LoVo (cell line): ENCODE measurements at regions not wholly inside any gene's neighbourhood (a gene's known extent, or its start where the extent isn't known, plus 50 kb on each side); places are given as distances from the start of the nearest gene placed in this dataset.
A peak's percentile ranks its signal among the peaks of the same experiment; 100 is the strongest.
"Not testable (repeated sequence)": the region's sequence is repeated elsewhere in the genome, so short reads cannot be mapped to it uniquely, and the experiment has no call there.

Experiments used
- DNase-seq: peaks from one replicate; pipeline ENCODE4 v3.0.0-alpha.2; 2016; ENCODE audit warnings: low spot score

DNA sequence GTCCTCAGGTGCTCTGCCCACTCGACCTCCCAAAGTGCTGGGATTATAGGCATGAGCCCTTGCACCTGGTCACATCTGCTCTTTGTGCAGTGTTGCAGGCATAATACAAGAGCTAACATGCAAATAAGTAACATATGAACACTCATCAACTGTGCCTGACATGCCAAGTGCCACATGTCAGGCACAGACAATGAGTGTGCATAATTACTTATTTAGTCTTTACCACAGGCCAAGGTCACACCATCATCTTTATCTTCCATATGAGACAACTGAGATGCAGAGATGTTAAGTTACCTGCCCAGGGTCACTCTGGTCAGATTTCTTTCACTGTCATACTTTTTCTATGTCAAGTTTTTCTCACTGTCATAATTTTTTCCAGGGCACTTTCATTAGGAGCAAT lies 126.1 kb downstream of the PPIAL4G start:
- DNase-seq = no peak

DNA sequence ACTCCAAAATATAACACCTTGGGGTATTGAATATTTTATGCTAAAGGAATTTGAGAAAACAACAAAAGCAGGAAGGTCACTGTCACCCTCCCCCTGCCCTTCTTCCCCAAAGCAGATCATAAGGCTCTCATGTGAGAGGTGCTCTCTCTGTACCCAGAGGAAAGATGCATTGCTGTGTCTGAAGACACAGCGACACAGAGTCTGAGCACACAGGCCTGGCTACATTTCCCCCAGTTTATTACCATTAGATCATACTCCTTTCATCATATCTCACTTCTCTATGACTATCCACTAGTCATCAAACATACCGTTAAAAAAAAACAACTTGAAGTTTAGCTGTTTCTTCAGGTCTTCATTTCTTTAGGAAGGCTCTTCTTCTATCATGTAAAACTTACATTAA lies 127.1 kb downstream of the PPIAL4G start:
- no peak for DNase-seq

GRCh38 chr1:148354913-148355308 lies 128.2 kb downstream of the PPIAL4G start:
- no peak for DNase-seq

DNA sequence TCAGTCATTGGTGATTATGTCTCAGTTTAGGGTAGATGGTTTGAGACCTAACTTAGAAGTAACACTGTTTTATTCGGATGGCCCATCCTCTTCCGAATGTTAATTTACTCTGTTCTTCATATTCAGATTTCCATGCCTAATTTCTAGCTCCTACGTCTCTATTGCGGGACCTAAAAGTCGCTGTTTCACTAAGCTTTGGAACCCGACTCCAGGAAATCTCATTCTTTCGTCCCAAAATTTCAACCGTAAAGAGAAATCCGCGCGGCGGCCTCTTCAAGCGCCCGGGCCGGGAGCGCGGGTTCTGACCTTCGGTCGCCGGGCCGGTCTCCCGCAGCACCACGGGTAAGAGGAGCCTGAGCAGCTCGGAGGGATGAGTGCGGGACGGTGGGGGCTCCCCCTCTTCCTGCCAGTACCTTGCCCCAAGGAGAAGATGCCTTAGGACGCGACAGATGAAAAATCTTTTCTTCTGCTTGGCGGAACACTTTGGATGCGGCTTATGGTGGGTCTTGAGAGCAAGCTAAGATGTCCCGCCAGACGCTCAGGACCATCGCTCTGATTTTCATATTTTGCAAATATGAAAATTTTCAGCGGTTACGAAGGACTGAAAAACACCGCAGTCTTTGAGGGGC lies 128.7 kb downstream of the PPIAL4G start:
- no peak for DNase-seq

DNA sequence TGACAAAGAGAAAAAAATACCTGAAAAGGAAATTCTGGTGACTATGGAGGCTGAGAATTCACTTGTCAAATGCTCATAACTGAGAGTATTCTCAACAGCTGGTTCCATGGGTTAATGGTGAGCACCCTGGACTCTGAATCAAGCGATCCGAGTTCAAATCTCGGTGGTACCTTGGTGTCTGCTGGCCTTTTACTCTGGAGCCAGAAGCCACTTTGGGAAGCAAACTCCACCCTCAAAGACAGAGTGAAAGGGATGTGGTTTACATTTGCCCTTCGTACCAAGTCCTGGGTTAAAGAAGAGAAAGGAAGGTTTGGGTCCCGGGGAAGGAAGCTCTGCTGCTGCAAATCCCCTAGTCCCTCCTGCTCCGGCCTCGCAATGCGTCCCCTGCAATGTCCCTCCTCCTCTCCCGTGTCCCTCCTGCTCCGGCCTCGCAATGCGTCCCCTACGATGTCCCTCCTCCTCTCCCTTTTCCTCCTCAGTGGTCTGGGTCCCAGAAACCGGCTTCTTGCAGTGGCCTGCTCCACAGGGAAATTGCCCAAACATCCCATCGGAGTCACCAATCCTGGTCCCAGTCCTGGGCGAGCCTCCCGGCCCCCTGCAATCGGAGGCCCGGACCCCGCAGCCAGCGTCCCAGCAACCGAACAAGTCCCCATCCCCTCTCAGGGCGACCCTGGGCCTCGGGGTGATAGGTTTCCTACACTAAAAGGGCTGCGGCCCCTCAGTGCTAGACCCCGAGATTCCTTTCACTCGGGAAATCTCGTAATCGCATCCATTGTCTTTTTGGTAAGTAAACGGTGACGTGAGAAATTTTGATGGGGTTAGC lies 129.4 kb downstream of the PPIAL4G start:
- DNase-seq = no peak

GRCh38 chr1:148352470-148353053 lies 130.5 kb downstream of the PPIAL4G start:
- no peak for DNase-seq

DNA sequence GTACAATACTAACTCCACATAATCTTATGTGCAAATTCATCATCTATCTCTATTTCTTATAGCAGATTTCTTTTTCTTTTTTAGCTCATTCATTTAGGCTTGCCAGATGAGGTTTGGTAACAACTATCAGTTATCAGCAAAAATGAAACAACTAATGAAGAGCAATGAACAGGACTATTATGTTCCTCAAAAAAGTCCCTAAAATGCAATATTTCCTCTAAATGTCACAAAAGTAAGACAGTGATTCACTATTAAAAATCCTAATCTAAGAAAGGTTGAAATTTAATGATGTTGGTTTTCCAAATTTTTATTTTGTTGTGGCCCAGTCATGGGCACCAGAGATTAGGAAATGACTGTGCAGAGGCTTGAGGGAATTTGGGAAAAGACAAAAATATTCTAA lies 135.3 kb downstream of the PPIAL4G start:
- no peak for DNase-seq

- DNase-seq = peak; percentile 17
These were observed 137.4 kb downstream of the PPIAL4G start for GRCh38 chr1:148345659-148346151.

GRCh38 chr1:148344651-148345050 lies 138.5 kb downstream of the PPIAL4G start:
- DNase-seq = not testable (repeated sequence)

- not testable (repeated sequence) for DNase-seq
These were observed 141.4 kb downstream of the PPIAL4G start for GRCh38 chr1:148341729-148342128.

DNA sequence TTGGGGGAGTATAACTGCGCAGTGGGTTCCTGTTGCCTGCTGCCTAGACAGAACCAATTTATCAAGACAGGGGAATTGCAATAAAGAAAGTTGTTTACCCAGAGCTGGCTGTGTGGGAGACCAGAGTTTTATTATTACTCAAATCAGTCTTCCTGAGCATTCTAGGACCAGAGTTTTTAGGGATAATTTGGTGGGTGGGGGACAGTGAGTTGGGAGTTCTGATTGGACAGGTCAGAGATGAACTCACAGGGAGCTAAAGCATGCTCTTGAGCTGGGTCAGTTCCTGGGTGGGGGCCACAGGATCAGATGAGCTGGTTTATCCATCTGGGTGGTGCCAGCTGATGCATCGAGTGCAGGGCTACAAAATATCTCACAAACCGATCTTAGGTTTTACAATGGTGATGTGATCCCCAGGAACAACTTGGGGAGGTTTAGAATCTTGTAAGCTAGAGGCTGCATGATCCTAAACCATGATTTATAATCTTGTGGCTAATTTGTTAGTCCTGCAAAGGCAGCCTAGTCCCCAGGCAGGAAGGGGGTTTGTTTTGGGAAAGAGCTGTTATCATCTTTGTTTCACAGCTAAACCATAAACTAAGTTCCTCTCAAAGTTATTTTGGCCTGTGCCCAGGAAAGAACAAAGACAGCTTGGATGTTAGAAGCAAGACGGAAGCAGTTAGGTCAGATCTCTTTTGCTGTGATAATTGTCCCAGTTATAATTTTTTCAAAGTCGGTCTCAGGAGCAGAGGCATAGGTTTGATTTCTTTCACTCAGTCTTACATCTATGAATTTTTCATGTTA lies 146.8 kb downstream of the PPIAL4G start:
- not testable (repeated sequence) for DNase-seq

- peak; percentile 89 for DNase-seq
These were observed 148.6 kb downstream of the PPIAL4G start for GRCh38 chr1:148334339-148335130.

DNA sequence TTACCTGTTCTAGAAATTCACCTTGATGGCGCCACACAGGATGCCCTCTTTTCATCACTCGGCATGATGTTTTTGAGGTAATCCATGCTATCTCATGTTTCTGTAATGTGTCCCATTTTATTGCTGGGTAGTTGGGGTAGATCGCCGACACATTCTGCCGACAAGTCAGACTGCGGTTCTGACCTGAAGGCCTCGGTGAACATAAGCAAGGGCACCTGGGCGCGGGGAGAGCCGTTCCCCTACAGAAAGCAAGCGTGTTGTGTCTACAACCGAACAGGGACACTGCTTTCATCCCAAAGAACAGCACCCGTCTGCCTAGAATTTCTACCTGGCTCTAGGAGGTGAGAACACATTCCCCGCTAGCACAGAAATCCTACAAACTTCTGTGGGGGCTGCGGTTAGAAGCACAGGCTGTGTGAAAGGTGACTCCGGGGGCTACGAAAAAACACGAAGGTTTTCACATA lies 149.2 kb downstream of the PPIAL4G start:
- DNase-seq = peak; percentile 12

DNA sequence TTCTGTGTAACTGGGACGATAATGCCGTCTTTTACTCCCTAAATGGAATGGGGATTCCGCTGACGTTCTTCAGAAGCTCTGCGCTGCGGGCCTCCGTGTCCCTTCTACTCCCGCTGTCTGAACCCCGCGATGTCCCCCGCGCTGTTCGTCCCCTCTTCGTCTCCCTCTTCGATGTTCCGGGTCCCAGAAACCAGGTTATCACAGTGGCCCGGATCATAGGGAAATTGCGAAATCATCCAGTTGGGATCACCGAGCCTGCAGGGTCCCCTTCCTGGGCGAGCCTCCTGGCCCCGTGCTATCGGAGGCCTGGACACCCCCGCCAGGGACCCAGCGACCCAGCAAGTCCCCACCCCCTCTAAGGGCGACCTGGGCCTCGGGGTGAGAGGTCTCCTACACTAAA lies 154.2 kb downstream of the PPIAL4G start:
- no peak for DNase-seq

- DNase-seq = not testable (repeated sequence)
These were observed 158.1 kb downstream of the PPIAL4G start for GRCh38 chr1:148325031-148325430.

- not testable (repeated sequence) for DNase-seq
These were observed 158.6 kb downstream of the PPIAL4G start for GRCh38 chr1:148324465-148324864.

DNA sequence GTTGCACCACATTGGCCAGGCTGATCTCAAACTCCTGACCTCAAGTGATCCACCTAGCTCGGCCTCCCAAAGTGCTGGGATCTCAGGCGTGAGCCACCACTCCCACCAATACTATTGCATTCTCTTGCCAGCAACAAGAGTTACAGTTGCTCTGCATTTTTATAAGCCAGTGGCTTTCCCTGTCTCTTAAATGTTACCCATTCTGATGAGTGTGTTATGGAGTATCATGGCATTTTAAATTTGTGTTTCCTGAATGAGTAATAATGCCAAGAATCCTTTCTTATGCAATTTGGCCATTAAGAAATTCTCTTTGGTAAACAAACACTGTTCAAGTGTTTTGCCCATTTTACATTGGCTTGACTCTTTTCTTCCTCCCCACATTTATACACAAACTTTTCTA lies 163.0 kb downstream of the PPIAL4G start:
- DNase-seq = not testable (repeated sequence)

DNA sequence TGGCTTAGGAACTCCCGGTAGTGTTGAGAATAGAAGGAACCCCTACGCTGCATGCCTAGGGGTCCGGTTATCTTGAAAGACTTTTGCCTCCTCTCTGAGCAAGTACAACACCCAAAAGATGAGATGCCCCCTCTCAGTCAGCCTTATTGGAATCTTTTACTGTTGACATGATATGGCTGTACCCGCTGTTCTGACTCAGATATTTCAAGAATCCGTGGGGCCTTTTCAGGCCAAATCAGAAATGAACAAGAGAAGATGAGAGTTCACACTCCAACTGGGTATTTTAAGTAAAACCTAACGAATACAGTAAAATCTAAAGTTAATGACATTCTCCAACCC lies 164.2 kb downstream of the PPIAL4G start:
- DNase-seq = no peak

DNA sequence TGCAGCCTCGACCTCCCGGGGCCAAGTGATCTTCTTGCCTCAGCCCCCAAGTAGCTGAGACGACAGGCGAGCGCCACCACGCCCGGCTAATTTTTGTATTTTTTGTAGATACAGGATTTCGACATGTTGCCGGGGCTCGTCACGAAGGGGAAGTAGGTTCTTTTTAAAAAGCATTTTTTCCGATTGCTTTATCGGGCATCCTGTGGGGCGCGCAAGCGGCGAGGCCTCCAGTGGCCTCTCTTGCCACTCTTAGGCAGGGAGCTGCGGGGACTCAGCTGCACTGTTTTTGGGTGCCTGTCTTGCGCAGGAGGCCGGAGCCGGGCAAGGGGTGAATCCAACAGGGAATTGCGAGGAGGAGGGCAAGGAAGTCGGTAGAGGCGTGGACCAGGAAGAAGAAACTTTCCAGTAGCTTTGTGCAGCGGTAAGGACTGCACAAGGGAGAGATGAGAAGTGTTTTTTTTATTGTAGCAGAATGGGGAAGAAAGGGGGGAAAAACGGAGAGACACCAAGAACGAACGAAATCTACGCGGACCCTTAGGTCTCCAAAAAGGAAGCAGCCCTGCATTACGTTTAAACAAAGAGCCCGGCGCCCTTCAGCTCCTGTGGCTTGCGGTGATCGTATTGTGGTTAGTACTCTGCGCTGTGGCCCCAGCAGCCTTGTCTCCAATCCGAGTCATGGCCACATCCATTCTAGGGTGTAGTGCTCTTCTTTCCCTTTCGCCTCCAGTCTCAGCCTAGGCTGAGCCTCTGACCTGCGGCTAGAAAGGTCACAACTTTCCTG lies 164.8 kb downstream of the PPIAL4G start:
- no peak for DNase-seq

DNA sequence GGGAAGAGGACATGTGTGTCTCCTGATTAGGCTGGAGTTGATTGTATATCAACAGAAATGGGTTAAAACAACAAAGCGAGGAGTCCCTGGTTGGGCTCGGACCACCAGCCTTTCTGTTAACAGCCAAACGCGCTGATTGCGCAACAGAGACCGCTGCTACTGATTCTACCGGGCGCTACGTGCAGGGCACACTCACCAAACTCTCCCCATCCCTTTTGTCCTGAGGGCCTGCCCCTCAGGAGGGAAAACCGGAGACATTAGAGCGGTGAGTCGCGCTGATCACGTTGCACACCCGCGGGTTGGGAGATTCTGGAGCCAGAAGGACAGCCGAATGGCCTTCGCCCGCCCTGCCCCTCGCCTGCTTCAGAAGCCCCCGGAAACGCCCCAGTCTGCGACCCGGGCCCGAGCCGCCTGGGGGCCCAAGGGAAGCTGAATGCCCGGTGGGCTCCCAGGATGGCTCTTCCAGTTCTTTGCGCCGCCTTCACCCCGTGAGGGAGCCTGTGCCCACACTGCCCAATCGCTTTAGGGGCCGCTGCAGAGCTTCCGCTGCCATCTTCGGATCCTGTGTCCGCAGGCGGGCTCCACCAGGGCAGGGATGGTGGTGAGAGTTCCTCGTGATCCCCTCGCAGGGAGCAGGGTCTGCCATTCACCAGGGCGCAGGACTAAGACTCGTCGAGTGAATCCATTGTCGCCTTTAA lies 165.4 kb upstream of the NBPF11 start:
- DNase-seq = no peak
